ENCODE measurements at regions not wholly inside any gene's neighbourhood (a gene's known extent, or its start where the extent isn't known, plus 50 kb on each side); places are given as distances from the start of the nearest gene placed in this dataset.

DNA sequence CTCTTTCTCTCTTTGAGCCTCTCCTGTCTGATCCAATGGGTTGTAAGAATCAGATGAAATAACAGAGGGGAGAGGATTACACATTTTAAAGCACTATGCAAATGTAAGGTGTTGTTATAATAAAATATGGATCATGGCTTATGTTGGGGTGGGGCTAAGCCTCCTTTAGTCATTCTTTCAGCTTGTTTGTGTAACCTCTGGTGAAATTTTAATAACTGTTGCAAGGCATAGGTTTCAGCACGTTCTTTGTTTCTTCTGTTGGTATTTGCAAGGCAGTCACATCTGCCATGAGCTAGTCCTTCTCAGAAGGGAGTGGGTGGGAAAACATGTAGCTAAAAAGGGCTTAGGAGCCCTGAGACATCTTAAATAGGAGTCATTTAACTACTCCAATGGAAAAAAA lies 74.8 kb upstream of the FRMD6 start:
- no TSS peak for BruUV-seq (replicated peaks)
- Histone ChIP-seq H3K36me3 (ENCODE audit: insufficient read depth, low read length, poor library complexity, severe bottlenecking) (no peaks in the 10 kb centered on the region), H3K9me3 (ENCODE audit: low read depth, low read length, poor library complexity, severe bottlenecking) (no peaks in the 10 kb centered on the region), H3K27ac (ENCODE audit: low read depth, low read length, poor library complexity, severe bottlenecking) (no peak overlapping the region), H3K27me3 (replicated peaks; ENCODE audit: insufficient read depth, low read depth, low read length, poor library complexity) (no peaks in the 10 kb centered on the region), H3K4me3 (ENCODE audit: low read depth, low read length, poor library complexity, severe bottlenecking) (no peak overlapping the region), H3K4me1 (ENCODE audit: insufficient read depth, low read length, poor library complexity, severe bottlenecking) (no peaks in the 10 kb centered on the region)
- DNase-seq (ENCODE audit: low spot score) = no peak
- TF ChIP-seq EZH2 (IDR thresholded peaks at IDR 0.05; ENCODE audit: borderline replicate concordance, low read depth, low read length, poor library complexity, severe bottlenecking) (no peak), CTCF (conservative IDR thresholded peaks at IDR 0.05; ENCODE audit: low read depth, low read length) (no peak)
- intact Hi-C loops (cut with micrococcal nuclease; ENCODE audit: unreplicated experiment) = no loop called here
- POLR2A ChIA-PET (ENCODE audit: low non-redundant PET) = no interaction called here
- CTCF ChIA-PET = no interaction called here

DNA sequence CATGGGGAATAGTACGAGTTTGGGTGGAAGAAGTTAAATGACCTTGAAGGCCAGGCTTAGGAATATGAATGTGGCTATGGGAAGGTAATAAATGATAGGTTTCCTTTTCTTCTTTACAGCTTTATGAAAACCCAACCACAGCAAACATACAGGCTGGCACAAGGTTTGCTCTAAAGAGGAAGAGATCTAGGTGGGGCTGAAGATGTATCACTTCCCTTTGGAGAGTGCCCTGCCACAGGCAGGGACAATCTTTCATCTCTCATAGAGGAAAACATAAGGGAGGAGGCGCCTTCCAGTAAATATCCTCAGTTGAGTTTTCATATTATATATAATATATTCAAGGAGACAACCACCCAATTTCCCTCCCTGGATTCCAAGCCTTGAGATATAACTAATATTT lies 72.9 kb upstream of the FRMD6 start:
- ChIA-PET POLR2A (ENCODE audit: low non-redundant PET) (no interaction called here), CTCF (no interaction called here)
- Histone ChIP-seq H3K4me3 (ENCODE audit: low read depth, low read length, poor library complexity, severe bottlenecking) (no peak overlapping the region), H3K36me3 (ENCODE audit: insufficient read depth, low read length, poor library complexity, severe bottlenecking) (no peaks in the 10 kb centered on the region), H3K9me3 (ENCODE audit: low read depth, low read length, poor library complexity, severe bottlenecking) (no peaks in the 10 kb centered on the region), H3K4me1 (ENCODE audit: insufficient read depth, low read length, poor library complexity, severe bottlenecking) (no peaks in the 10 kb centered on the region), H3K27ac (ENCODE audit: low read depth, low read length, poor library complexity, severe bottlenecking) (no peak overlapping the region), H3K27me3 (replicated peaks; ENCODE audit: insufficient read depth, low read depth, low read length, poor library complexity) (no peaks in the 10 kb centered on the region)
- TF ChIP-seq CTCF (conservative IDR thresholded peaks at IDR 0.05; ENCODE audit: low read depth, low read length) (no peak), EZH2 (IDR thresholded peaks at IDR 0.05; ENCODE audit: borderline replicate concordance, low read depth, low read length, poor library complexity, severe bottlenecking) (no peak)
- no TSS peak for BruUV-seq (replicated peaks)
- intact Hi-C loops (cut with micrococcal nuclease; ENCODE audit: unreplicated experiment) = no loop called here
- DNase-seq (ENCODE audit: low spot score) = no peak

GRCh38 chr14:51581017-51581881 lies 70.5 kb upstream of the FRMD6 start:
- Histone ChIP-seq H3K36me3 (ENCODE audit: insufficient read depth, low read length, poor library complexity, severe bottlenecking) (no peaks in the 10 kb centered on the region), H3K4me1 (ENCODE audit: insufficient read depth, low read length, poor library complexity, severe bottlenecking) (no peaks in the 10 kb centered on the region), H3K27ac (ENCODE audit: low read depth, low read length, poor library complexity, severe bottlenecking) (no peak overlapping the region), H3K4me3 (ENCODE audit: low read depth, low read length, poor library complexity, severe bottlenecking) (no peak overlapping the region), H3K27me3 (replicated peaks; ENCODE audit: insufficient read depth, low read depth, low read length, poor library complexity) (no peaks in the 10 kb centered on the region), H3K9me3 (ENCODE audit: low read depth, low read length, poor library complexity, severe bottlenecking) (no peaks in the 10 kb centered on the region)
- intact Hi-C loops (cut with micrococcal nuclease; ENCODE audit: unreplicated experiment) = no loop called here
- POLR2A ChIA-PET (ENCODE audit: low non-redundant PET) = no interaction called here
- CTCF ChIA-PET = no interaction called here
- BruUV-seq (replicated peaks) = no TSS peak
- DNase-seq (ENCODE audit: low spot score) = no peak
- TF ChIP-seq CTCF (conservative IDR thresholded peaks at IDR 0.05; ENCODE audit: low read depth, low read length) (no peak), EZH2 (IDR thresholded peaks at IDR 0.05; ENCODE audit: borderline replicate concordance, low read depth, low read length, poor library complexity, severe bottlenecking) (no peak)

Measured in A673 (cell line).